SJSA1 (cell line): ENCODE measurements at regions not wholly inside any gene's neighbourhood (a gene's known extent, or its start where the extent isn't known, plus 50 kb on each side); places are given as distances from the start of the nearest gene placed in this dataset.

Experiments used
- DNase-seq, 2 experiments: peaks; one replicate each; pipeline ENCODE4 v3.0.0-alpha.2; 2015 to 2020; ENCODE audit warnings: low spot score in 2 of 2, low read depth in 1 of 2
- H3K27ac ChIP-seq: fragments of 250-450 bp; sonication (Bioruptor Pico); 2 replicates; pipeline ENCODE4 v1.5.1; 2020; ENCODE audit warnings: mild to moderate bottlenecking, moderate library complexity
- H3K27me3 ChIP-seq: fragments of 250-450 bp; sonication (Bioruptor Pico); replicated peaks from 2 replicates; pipeline ENCODE4 v1.5.1; 2020; ENCODE audit warnings: mild to moderate bottlenecking, moderate library complexity
- H3K36me3 ChIP-seq: fragments of 250-450 bp; sonication (Bioruptor Pico); 2 replicates; pipeline ENCODE4 v1.5.1; 2020; ENCODE audit warnings: mild to moderate bottlenecking
- H3K4me1 ChIP-seq: fragments of 250-450 bp; sonication (Bioruptor Pico); replicated peaks from 2 replicates; pipeline ENCODE4 v1.6.1; 2021; ENCODE audit warnings: mild to moderate bottlenecking
- H3K4me3 ChIP-seq: fragments of 250-450 bp; sonication (Bioruptor Pico); 2 replicates; pipeline ENCODE4 v1.5.1; 2020; ENCODE audit warnings: mild to moderate bottlenecking
- H3K9me3 ChIP-seq: fragments of 250-450 bp; sonication (Bioruptor Pico); replicated peaks from 2 replicates; pipeline ENCODE4 v1.5.1; 2020; ENCODE audit warnings: mild to moderate bottlenecking

DNA sequence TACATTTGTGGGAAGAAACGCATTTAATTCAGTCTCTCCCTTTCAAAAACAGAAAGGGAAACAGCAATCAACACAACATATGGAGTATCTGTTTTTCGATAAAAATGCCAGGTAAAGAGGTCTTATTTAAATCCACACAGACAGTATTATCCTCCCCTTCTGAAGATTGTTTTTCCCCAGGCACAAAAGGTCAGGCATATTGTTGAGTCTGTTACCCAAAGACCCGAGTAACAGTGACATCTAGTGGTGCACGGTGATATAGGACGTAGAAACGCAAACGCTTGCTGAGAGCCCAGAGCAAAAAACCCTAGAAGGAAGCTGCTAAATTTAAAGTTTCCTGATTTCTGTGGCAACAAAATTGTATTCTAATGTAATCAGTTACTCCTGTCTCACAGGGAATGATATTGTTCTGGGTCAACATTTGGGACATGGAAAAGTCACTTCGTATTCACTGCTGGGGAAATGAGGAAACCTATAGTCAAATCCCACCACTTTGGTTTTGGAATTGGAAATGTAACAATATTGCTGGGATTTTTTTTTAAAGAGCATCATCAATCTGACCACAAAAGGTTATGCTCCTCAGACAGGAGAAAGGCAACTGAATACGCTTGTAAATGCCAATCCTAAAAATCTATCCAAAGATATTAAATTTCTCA, 312.7 kb upstream of the CCDC54 start:
- DNase-seq: peak; percentile 56 to 65
- Histone ChIP-seq H3K36me3 (no peaks in the 10 kb centered on the region), H3K9me3 (0 out of 2 replicates have a peak, but pooled peaks cover 2% of the 10 kb centered on the region), H3K27ac (no peak overlapping the region), H3K4me1 (peaks cover 29% of the 10 kb centered on the region), H3K4me3 (no peak overlapping the region), H3K27me3 (no peaks in the 10 kb centered on the region)

DNA sequence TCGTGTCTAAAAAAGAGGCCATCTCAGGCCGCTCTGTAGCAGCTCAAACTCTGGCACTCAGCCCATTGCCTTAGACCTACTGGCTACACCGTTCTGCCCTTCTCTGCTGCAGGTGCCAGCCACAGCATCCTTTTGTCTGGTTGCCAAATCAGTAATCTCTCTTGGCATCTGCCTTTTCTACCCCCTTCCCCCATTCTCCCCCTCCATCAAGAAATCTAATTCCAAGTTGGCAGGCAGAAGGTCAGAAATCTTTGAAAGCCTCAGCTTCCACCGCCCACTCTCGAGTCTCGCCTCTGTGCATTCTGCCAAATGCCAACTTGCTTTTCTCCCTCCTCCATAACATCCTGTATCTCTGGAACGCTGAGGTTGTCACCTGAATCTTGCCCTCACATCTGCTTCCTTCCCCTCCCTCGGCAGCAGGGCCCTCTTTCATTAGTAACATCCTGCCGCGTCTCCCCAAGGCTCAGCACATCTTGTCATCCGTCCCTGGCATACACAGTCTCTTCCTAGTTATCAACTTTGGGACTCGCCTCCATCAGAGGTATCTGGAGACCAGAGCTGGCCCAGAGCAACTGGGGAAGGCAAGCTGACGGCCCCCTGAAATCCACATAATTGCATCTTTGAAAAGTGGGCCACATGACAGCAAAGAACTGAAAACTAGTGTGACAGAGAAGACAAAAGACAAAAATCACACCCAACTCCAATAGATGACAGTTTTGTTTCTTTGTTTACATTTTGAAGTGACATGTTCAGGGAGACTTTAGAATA, 312.0 kb upstream of the CCDC54 start:
- no peak overlapping the region for H3K27ac ChIP-seq
- no peaks in the 10 kb centered on the region for H3K36me3 ChIP-seq
- no peaks in the 10 kb centered on the region for H3K27me3 ChIP-seq
- DNase-seq: no peak
- 0 out of 2 replicates have a peak, but pooled peaks cover 2% of the 10 kb centered on the region for H3K9me3 ChIP-seq
- no peak overlapping the region for H3K4me3 ChIP-seq
- peaks cover 29% of the 10 kb centered on the region for H3K4me1 ChIP-seq

DNA sequence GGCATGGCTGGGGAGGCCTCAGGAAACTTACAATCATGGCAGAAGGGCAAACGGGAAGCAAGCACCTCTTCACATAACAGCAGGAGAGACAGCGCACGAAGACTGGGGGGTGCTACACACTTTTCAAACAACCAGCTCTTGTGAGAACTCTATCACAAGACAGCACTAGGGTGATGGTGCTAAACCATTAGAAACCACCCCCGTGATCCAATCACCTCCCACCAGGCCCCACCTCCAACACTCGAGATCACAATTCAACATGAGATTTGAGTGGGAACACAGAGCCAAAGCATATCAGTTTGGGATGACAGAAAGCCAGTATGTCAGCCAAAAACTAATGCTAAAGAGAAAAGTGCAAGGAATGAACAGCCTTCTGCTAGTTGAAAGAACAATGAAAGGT, 309.8 kb upstream of the CCDC54 start:
- Histone ChIP-seq H3K4me1 (peaks cover 29% of the 10 kb centered on the region), H3K36me3 (no peaks in the 10 kb centered on the region), H3K9me3 (0 out of 2 replicates have a peak, but pooled peaks cover 2% of the 10 kb centered on the region), H3K27ac (no peak overlapping the region), H3K4me3 (no peak overlapping the region), H3K27me3 (no peaks in the 10 kb centered on the region)
- DNase-seq: no peak

DNA sequence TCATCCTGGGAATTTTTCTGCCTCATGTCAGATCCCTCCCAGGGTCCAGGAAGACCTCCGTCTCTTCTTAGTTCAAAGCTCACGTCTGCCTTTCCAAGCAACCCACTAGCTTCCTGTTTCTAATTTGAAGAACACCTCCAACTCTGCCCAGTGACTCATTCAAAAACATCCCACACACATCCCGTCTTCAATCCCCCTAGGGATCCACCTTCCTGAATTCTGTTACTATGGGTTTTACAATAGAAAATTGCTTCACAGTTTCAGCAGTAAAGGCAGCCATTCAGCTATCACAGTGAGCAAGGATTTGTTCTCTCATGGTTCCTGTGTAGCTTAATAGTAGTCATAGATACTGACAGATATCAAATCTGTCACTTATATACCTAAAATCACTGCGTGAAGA, 308.3 kb upstream of the CCDC54 start:
- Histone ChIP-seq H3K27ac (no peak overlapping the region; the same call in 1 of the 2 replicates), H3K27me3 (no peaks in the 10 kb centered on the region), H3K4me3 (no peak overlapping the region), H3K9me3 (0 out of 2 replicates have a peak, but pooled peaks cover 2% of the 10 kb centered on the region), H3K36me3 (no peaks in the 10 kb centered on the region), H3K4me1 (peaks cover 14% of the 10 kb centered on the region)
- peak; percentile 45 to 46 for DNase-seq

DNA sequence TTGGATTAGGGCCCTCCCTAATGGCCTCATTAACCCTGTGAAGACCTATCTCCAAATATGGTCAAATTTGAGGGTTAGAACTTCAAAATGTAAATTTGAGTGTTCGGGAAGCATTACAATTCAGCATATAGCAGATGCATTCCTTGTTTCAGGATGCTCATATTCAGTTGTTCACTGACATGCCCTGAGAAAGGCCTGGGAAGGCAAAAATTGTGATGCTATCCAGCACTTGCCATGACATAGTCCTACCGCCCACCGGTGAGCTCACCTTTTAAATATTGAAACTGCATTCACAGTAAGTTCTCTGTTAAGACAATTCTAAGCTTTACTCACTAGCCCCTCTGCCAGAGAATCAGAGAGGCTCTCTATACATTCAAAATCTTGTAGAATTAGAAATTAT, 300.3 kb upstream of the CCDC54 start:
- Histone ChIP-seq H3K27ac (no peak overlapping the region), H3K9me3 (no peaks in the 10 kb centered on the region), H3K27me3 (no peaks in the 10 kb centered on the region), H3K36me3 (no peaks in the 10 kb centered on the region), H3K4me3 (no peak overlapping the region), H3K4me1 (no peaks in the 10 kb centered on the region)
- DNase-seq: no peak

DNA sequence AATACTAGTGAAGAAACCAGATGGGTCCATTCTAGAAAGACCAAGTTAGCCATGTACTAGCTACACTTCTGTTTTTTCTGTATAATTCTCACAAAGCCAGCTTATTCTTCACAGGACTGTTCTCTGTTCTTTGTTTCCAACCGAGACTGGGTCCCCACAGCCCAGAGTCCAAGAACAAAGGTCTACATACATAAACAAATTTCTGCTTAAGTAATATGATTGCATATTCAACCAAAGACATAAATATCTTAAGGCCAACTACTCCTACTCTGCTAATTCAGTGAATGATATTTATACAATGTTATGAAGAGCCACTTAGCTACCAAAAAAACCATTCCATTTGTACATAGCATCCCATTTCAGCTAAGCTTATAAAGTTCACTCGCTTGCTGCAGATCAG, 299.8 kb upstream of the CCDC54 start:
- no peak for DNase-seq
- Histone ChIP-seq H3K9me3 (no peaks in the 10 kb centered on the region), H3K36me3 (no peaks in the 10 kb centered on the region), H3K27me3 (no peaks in the 10 kb centered on the region), H3K4me3 (no peak overlapping the region), H3K4me1 (no peaks in the 10 kb centered on the region), H3K27ac (no peak overlapping the region)

DNA sequence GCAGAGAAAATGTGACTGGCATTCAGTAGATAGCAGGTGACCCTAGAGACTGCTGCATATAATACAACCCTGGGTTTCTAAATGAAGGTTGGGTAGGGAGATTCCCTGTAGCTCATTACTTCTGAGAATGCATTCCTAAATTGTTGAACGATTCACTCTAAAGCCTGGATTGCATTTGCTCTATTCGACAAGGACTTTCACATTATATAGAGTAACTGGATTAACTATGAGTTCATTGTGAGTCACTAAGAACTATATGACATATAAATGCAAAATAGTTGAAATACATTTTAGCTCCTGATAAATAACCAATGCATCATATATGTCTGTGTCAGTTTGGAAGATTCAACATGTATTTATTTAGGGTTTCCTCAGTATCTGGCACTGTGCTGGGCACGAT, 294.7 kb upstream of the CCDC54 start:
- no peak for DNase-seq

DNA sequence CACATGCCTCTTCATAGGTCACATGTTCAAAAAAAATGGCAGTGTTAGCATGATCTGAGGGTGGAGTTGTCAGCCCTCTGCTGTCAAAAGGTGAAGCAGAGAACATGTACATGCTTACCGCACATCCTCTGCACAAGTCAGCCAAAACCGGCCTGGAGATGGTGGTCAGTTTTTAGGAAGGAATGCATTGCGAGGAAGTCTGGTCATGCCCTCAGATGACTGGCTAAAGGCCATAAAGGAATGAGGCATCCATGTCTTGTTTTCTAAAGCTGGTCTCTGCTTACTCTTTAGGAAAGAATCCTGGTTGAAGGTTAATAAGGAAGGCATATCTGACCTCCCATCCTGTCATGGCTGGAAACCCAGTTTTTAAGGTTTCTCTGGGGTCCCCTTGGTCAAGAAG, 292.0 kb upstream of the CCDC54 start:
- DNase-seq: no peak
- H3K27ac ChIP-seq: no peak overlapping the region
- H3K9me3 ChIP-seq: no peaks in the 10 kb centered on the region

More for the DNA sequence above, 294.7 kb upstream of the CCDC54 start:
- Histone ChIP-seq H3K4me1 (no peaks in the 10 kb centered on the region), H3K4me3 (no peak overlapping the region), H3K9me3 (no peaks in the 10 kb centered on the region), H3K36me3 (no peaks in the 10 kb centered on the region), H3K27ac (no peak overlapping the region), H3K27me3 (no peaks in the 10 kb centered on the region)

DNA sequence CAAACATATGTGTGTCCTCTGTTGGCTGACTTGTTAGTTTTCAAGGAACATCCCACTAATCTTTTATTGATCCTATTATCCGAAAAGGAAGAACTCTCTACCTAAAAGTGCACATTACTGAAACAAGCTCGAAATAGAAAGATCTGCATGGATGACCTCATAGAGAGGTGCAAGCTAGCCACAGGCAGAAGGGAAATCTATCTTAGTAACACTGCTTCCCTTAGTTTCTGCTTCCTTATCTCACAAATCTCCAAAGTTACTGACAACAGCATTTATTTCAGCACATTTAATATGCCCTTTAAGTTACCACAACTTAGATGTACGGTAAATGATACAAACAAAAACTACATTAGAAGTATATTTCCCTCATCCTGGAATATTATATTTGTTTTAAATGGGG, 285.1 kb upstream of the CCDC54 start:
- no peak for DNase-seq
- no peaks in the 10 kb centered on the region for H3K9me3 ChIP-seq
- no peaks in the 10 kb centered on the region for H3K36me3 ChIP-seq
- H3K27ac ChIP-seq: no peak overlapping the region
- no peaks in the 10 kb centered on the region for H3K4me1 ChIP-seq
- H3K27me3 ChIP-seq: no peaks in the 10 kb centered on the region
- no peak overlapping the region for H3K4me3 ChIP-seq

More for the DNA sequence above, 292.0 kb upstream of the CCDC54 start:
- H3K27me3 ChIP-seq: no peaks in the 10 kb centered on the region
- no peak overlapping the region for H3K4me3 ChIP-seq
- H3K4me1 ChIP-seq: no peaks in the 10 kb centered on the region
- H3K36me3 ChIP-seq: no peaks in the 10 kb centered on the region

DNA sequence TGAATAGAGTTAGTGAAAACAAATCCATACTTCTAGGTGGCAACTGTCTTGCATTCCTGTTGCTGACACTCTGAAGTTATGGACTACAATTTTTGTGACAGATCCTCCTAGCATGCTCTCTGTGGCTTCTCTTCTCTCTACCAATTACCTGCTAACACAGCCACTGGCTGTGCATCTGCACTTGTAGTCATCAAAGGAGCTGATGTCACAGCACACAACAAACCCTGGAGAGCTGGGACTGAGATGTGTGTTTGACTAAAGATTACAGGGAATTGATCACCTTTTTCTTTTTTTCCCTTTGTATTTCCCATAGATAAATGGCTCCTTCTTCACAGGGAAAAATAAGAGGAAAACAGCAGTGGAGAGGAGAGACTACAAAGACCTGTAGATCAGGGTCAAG, 278.4 kb upstream of the CCDC54 start:
- Histone ChIP-seq H3K4me1 (no peaks in the 10 kb centered on the region), H3K9me3 (no peaks in the 10 kb centered on the region), H3K4me3 (no peak overlapping the region), H3K27ac (no peak overlapping the region), H3K36me3 (no peaks in the 10 kb centered on the region), H3K27me3 (no peaks in the 10 kb centered on the region)
- DNase-seq: no peak

DNA sequence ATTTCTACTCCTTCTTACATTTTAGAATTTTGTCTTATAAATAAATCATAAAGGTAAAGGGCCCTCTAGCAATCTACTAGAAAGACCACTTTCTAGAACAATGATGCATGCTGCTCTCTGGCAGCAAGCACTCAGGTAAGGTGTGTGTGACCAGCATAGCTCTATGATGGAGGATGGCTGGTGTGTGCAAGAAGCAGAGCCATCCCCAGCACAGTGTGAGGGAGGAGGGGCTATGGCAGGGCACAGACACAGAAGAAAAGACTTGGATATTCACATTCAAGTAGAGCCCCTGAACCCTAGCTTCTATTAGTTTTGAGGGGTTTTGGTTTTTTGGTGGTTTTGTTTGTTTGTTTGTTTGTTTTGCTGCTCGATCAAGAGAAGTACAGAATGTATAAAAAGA, 277.1 kb upstream of the CCDC54 start:
- Histone ChIP-seq H3K27me3 (no peaks in the 10 kb centered on the region), H3K27ac (no peak overlapping the region), H3K9me3 (no peaks in the 10 kb centered on the region), H3K4me3 (no peak overlapping the region), H3K36me3 (no peaks in the 10 kb centered on the region), H3K4me1 (no peaks in the 10 kb centered on the region)
- DNase-seq: no peak

DNA sequence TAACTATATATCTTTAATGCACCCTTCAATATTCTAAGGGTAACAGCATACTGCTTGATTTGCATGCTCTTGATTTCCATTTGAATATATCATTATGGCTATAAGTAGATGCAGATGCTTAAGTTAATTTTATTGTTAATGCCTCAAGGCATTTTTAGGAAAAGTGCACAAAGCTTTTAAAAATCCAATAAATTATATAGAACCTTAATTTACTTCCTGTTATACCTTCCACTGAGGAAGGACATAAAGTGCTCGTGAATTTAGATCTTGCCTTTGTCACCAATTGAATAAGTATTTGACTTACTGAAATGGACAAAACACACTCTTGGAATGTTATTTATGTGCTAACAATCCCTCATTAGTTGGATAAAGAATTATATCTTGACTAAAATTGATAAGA, 276.7 kb upstream of the CCDC54 start:
- H3K9me3 ChIP-seq: no peaks in the 10 kb centered on the region
- DNase-seq: no peak
- H3K27ac ChIP-seq: no peak overlapping the region
- H3K4me3 ChIP-seq: no peak overlapping the region
- no peaks in the 10 kb centered on the region for H3K36me3 ChIP-seq
- H3K4me1 ChIP-seq: no peaks in the 10 kb centered on the region
- H3K27me3 ChIP-seq: no peaks in the 10 kb centered on the region

DNA sequence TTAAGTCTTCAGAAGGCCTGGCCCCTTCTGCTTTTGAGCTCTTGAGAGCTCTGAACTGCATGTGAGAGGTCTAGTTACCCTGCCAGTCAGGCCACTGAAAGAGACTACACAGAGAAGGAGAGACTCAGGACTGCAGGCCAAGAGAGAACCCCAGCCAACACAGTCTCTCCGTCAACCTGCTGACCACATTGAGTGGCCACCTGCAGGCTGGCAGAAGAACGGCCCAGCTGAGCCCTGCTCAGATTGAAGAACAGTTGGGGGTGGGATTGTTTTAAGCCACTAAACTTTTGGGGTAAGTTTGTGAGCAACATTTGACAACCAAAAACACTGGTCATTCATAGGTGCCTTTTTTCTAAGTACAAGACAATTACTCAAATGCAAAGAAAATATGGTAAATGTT, 273.5 kb upstream of the CCDC54 start:
- Histone ChIP-seq H3K4me1 (no peaks in the 10 kb centered on the region), H3K9me3 (no peaks in the 10 kb centered on the region), H3K36me3 (no peaks in the 10 kb centered on the region), H3K27ac (no peak overlapping the region), H3K27me3 (no peaks in the 10 kb centered on the region), H3K4me3 (no peak overlapping the region)
- no peak for DNase-seq

DNA sequence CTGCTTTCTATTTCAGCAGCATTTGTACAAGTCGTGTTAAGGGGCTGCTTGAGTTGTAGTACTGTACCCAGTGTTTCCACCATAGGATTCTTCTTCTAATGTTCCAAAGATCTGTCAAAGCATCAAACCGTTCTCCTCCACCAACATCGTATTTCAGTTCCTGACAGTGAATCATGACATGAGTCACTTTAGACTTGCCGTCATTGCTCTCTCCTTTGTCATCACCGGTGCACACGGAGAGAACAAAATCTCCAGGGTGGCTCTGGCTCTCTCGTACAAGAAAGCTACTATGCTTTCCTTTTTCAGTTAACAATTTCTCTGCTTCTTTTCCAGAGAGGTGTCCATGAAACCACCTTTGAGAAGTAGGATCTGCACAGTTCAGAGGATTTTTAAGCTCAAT, 270.9 kb upstream of the CCDC54 start:
- no peak overlapping the region for H3K4me3 ChIP-seq
- H3K27ac ChIP-seq: 0 out of 2 replicates have a peak overlapping the region, but pooled peaks have one; percentile 15
- no peaks in the 10 kb centered on the region for H3K27me3 ChIP-seq
- no peaks in the 10 kb centered on the region for H3K36me3 ChIP-seq
- peak in 1 of 2 experiments; percentile 15 for DNase-seq
- H3K4me1 ChIP-seq: no peaks in the 10 kb centered on the region
- H3K9me3 ChIP-seq: no peaks in the 10 kb centered on the region
